ENCODE measurements at regions not wholly inside any gene's neighbourhood (a gene's known extent, or its start where the extent isn't known, plus 50 kb on each side); places are given as distances from the start of the nearest gene placed in this dataset.

DNA sequence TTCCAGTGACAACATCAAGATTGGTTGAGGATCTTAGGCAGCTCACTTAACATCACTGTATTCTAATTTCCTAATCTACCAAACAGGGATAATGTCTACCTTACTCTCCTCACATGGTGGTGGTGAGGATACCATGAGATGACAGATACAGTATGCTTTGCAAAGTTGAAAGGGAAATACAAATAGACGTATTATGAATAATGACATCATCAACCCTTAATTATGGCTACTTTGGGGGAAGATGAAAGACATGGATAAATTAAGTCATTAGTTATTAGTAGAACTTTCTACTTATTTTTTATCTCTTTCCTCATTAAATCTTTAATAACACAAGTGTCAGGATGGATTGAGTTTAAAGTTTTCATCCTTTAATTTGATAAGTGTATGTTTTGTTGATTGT, 532.5 kb downstream of the KLF12 start:
- H3K4me3 ChIP-seq (ENCODE audit: insufficient read length, low read depth), result no peak overlapping the region
- H3K27me3 ChIP-seq (ENCODE audit: insufficient read depth, insufficient read length), result no peaks in the 10 kb centered on the region
- no peak overlapping the region for H3K9ac ChIP-seq (ENCODE audit: insufficient read length, low read depth)
- no peak for DNase-seq (ENCODE audit: low read depth, low spot score)
- no peaks in the 10 kb centered on the region for H3K9me3 ChIP-seq (ENCODE audit: insufficient read depth, low read length)
- TF ChIP-seq YY1 (IDR thresholded peaks at IDR 0.05; ENCODE audit: insufficient read depth, insufficient read length) (no peak), ZNF274 (IDR thresholded peaks at IDR 0.05; ENCODE audit: low read depth, low read length) (no peak), SUZ12 (IDR thresholded peaks at IDR 0.05; ENCODE audit: extremely low read depth, insufficient read depth, insufficient read length) (no peak)
- H3K36me3 ChIP-seq (ENCODE audit: insufficient read depth, insufficient read length, low read length), result no peaks in the 10 kb centered on the region
- H3K4me1 ChIP-seq (ENCODE audit: insufficient read depth, insufficient read length), result no peaks in the 10 kb centered on the region

GRCh38 chr13:73599232-73600128, 534.7 kb downstream of the KLF12 start:
- Histone ChIP-seq H3K27me3 (ENCODE audit: insufficient read depth, insufficient read length) (no peaks in the 10 kb centered on the region), H3K9ac (ENCODE audit: insufficient read length, low read depth) (no peak overlapping the region)

GRCh38 chr13:73598020-73598712, 536.0 kb downstream of the KLF12 start:
- DNase-seq (ENCODE audit: low read depth, low spot score), result no peak

More at GRCh38 chr13:73599232-73600128, 534.7 kb downstream of the KLF12 start:
- TF ChIP-seq YY1 (IDR thresholded peaks at IDR 0.05; ENCODE audit: insufficient read depth, insufficient read length) (no peak), SUZ12 (IDR thresholded peaks at IDR 0.05; ENCODE audit: extremely low read depth, insufficient read depth, insufficient read length) (no peak), ZNF274 (IDR thresholded peaks at IDR 0.05; ENCODE audit: low read depth, low read length) (no peak)
- Histone ChIP-seq H3K4me1 (ENCODE audit: insufficient read depth, insufficient read length) (no peaks in the 10 kb centered on the region), H3K36me3 (ENCODE audit: insufficient read depth, insufficient read length, low read length) (no peaks in the 10 kb centered on the region), H3K9me3 (ENCODE audit: insufficient read depth, low read length) (no peaks in the 10 kb centered on the region), H3K4me3 (ENCODE audit: insufficient read length, low read depth) (no peak overlapping the region)
- DNase-seq (ENCODE audit: low read depth, low spot score), result no peak

DNA sequence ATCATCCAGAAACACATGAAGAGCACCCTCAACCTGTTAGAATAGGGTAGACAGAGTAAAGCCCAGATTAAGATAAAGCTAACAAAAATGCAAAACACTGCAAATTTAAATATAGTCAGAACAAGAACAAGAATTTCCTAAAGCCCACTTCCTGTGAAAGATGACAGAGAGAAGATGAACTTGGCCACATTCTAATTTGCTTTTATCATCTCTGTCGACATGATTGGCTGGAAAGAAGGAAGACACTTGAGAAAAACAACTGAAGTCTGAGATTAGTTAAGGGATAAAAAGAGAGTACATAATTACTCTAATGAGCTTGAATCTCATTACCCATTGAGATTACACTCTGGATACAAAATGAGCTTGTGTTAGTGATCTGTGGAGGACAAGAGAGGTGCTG, 537.6 kb downstream of the KLF5 start:
- Histone ChIP-seq H3K36me3 (ENCODE audit: insufficient read depth, insufficient read length, low read length) (no peaks in the 10 kb centered on the region), H3K4me3 (ENCODE audit: insufficient read length, low read depth) (no peak overlapping the region), H3K9ac (ENCODE audit: insufficient read length, low read depth) (no peak overlapping the region), H3K27me3 (ENCODE audit: insufficient read depth, insufficient read length) (no peaks in the 10 kb centered on the region), H3K4me1 (ENCODE audit: insufficient read depth, insufficient read length) (no peaks in the 10 kb centered on the region), H3K9me3 (ENCODE audit: insufficient read depth, low read length) (no peaks in the 10 kb centered on the region)
- TF ChIP-seq SUZ12 (IDR thresholded peaks at IDR 0.05; ENCODE audit: extremely low read depth, insufficient read depth, insufficient read length), result no peak
- no peak for TF ChIP-seq ZNF274 (IDR thresholded peaks at IDR 0.05; ENCODE audit: low read depth, low read length)
- TF ChIP-seq YY1 (IDR thresholded peaks at IDR 0.05; ENCODE audit: insufficient read depth, insufficient read length), result no peak
- no peak for DNase-seq (ENCODE audit: low read depth, low spot score)

More at GRCh38 chr13:73598020-73598712, 536.0 kb downstream of the KLF12 start:
- TF ChIP-seq YY1 (IDR thresholded peaks at IDR 0.05; ENCODE audit: insufficient read depth, insufficient read length) (no peak), ZNF274 (IDR thresholded peaks at IDR 0.05; ENCODE audit: low read depth, low read length) (no peak), SUZ12 (IDR thresholded peaks at IDR 0.05; ENCODE audit: extremely low read depth, insufficient read depth, insufficient read length) (no peak)
- H3K9me3 ChIP-seq (ENCODE audit: insufficient read depth, low read length), result no peaks in the 10 kb centered on the region
- H3K4me3 ChIP-seq (ENCODE audit: insufficient read length, low read depth), result no peak overlapping the region
- H3K36me3 ChIP-seq (ENCODE audit: insufficient read depth, insufficient read length, low read length), result no peaks in the 10 kb centered on the region
- no peaks in the 10 kb centered on the region for H3K27me3 ChIP-seq (ENCODE audit: insufficient read depth, insufficient read length)
- H3K4me1 ChIP-seq (ENCODE audit: insufficient read depth, insufficient read length), result no peaks in the 10 kb centered on the region
- no peak overlapping the region for H3K9ac ChIP-seq (ENCODE audit: insufficient read length, low read depth)

DNA sequence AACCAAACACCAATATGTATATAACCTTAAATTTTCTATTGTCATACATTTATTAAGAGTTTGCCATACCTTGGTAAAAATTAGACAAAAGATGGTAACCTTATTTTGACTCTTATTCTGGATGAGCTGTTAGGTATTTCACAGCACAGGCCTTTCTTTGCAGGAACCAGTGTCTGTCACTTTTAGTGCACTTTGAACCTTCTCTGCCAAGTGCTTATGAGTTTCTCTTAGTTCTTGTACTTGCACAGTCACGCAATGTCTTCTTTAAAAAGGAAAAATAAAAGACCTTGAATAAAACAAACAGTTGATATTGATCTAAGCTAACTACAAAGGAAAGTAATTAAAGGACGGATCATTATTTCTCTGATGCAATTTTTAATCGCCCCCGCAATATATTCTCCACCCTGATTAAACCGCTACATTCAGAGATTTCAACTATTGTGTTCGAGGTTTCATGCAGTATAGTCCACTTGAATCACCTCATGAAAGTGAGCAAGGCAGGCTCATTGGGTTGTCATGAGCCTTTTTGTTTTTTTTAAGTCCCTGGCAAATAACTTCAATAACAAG, 534.5 kb downstream of the KLF5 start:
- Histone ChIP-seq H3K9ac (ENCODE audit: insufficient read length, low read depth) (no peak overlapping the region), H3K36me3 (ENCODE audit: insufficient read depth, insufficient read length, low read length) (no peaks in the 10 kb centered on the region), H3K9me3 (ENCODE audit: insufficient read depth, low read length) (no peaks in the 10 kb centered on the region), H3K4me1 (ENCODE audit: insufficient read depth, insufficient read length) (no peaks in the 10 kb centered on the region), H3K27me3 (ENCODE audit: insufficient read depth, insufficient read length) (no peaks in the 10 kb centered on the region), H3K4me3 (ENCODE audit: insufficient read length, low read depth) (no peak overlapping the region)
- TF ChIP-seq YY1 (IDR thresholded peaks at IDR 0.05; ENCODE audit: insufficient read depth, insufficient read length), result no peak
- TF ChIP-seq SUZ12 (IDR thresholded peaks at IDR 0.05; ENCODE audit: extremely low read depth, insufficient read depth, insufficient read length), result no peak
- TF ChIP-seq ZNF274 (IDR thresholded peaks at IDR 0.05; ENCODE audit: low read depth, low read length), result no peak
- no peak for DNase-seq (ENCODE audit: low read depth, low spot score)

DNA sequence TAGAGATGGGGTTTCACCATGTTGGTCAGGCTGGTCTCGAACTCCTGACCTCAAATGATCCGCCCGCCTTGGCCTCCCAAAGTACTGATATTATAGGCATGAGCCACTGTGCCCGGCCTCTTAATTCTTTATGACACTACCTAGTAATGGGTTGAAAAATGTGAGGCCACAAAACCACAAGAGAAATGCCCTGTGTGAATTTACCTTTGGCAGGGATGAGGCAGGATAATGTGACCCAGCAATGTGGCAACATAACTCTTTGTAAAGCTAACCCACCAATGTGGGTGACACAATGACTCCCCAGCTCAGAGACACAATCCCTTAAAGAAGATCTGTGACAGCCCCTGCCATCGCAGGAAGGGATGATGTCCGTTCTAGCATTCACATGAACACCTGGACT, 533.1 kb downstream of the KLF5 start:
- H3K27me3 ChIP-seq (ENCODE audit: insufficient read depth, insufficient read length), result no peaks in the 10 kb centered on the region
- H3K4me3 ChIP-seq (ENCODE audit: insufficient read length, low read depth), result no peak overlapping the region
- TF ChIP-seq YY1 (IDR thresholded peaks at IDR 0.05; ENCODE audit: insufficient read depth, insufficient read length) (no peak), ZNF274 (IDR thresholded peaks at IDR 0.05; ENCODE audit: low read depth, low read length) (no peak), SUZ12 (IDR thresholded peaks at IDR 0.05; ENCODE audit: extremely low read depth, insufficient read depth, insufficient read length) (no peak)
- H3K36me3 ChIP-seq (ENCODE audit: insufficient read depth, insufficient read length, low read length), result no peaks in the 10 kb centered on the region
- no peak for DNase-seq (ENCODE audit: low read depth, low spot score)
- no peaks in the 10 kb centered on the region for H3K4me1 ChIP-seq (ENCODE audit: insufficient read depth, insufficient read length)
- H3K9ac ChIP-seq (ENCODE audit: insufficient read length, low read depth), result no peak overlapping the region
- H3K9me3 ChIP-seq (ENCODE audit: insufficient read depth, low read length), result no peaks in the 10 kb centered on the region

- DNase-seq (ENCODE audit: low read depth, low spot score), result no peak
- H3K27me3 ChIP-seq (ENCODE audit: insufficient read depth, insufficient read length), result no peaks in the 10 kb centered on the region
- TF ChIP-seq ZNF274 (IDR thresholded peaks at IDR 0.05; ENCODE audit: low read depth, low read length), result no peak
- TF ChIP-seq SUZ12 (IDR thresholded peaks at IDR 0.05; ENCODE audit: extremely low read depth, insufficient read depth, insufficient read length), result no peak
- H3K36me3 ChIP-seq (ENCODE audit: insufficient read depth, insufficient read length, low read length), result no peaks in the 10 kb centered on the region
- no peak overlapping the region for H3K9ac ChIP-seq (ENCODE audit: insufficient read length, low read depth)
- no peaks in the 10 kb centered on the region for H3K4me1 ChIP-seq (ENCODE audit: insufficient read depth, insufficient read length)
- H3K4me3 ChIP-seq (ENCODE audit: insufficient read length, low read depth), result no peak overlapping the region
- H3K9me3 ChIP-seq (ENCODE audit: insufficient read depth, low read length), result no peaks in the 10 kb centered on the region
Observed at GRCh38 chr13:73590795-73591194, 532.0 kb downstream of the KLF5 start.
